NCI-H146 (cell line): ENCODE measurements at regions not wholly inside any gene's neighbourhood (a gene's known extent, or its start where the extent isn't known, plus 50 kb on each side); places are given as distances from the start of the nearest gene placed in this dataset.
A peak's percentile ranks its signal among the peaks of the same experiment; 100 is the strongest.
"Not testable (repeated sequence)": the region's sequence is repeated elsewhere in the genome, so short reads cannot be mapped to it uniquely, and the experiment has no call there.

Source experiments
- DNase-seq: peaks from one replicate; lab custom pipeline; 2025; lab: John Stamatoyannopoulos, UW

DNA sequence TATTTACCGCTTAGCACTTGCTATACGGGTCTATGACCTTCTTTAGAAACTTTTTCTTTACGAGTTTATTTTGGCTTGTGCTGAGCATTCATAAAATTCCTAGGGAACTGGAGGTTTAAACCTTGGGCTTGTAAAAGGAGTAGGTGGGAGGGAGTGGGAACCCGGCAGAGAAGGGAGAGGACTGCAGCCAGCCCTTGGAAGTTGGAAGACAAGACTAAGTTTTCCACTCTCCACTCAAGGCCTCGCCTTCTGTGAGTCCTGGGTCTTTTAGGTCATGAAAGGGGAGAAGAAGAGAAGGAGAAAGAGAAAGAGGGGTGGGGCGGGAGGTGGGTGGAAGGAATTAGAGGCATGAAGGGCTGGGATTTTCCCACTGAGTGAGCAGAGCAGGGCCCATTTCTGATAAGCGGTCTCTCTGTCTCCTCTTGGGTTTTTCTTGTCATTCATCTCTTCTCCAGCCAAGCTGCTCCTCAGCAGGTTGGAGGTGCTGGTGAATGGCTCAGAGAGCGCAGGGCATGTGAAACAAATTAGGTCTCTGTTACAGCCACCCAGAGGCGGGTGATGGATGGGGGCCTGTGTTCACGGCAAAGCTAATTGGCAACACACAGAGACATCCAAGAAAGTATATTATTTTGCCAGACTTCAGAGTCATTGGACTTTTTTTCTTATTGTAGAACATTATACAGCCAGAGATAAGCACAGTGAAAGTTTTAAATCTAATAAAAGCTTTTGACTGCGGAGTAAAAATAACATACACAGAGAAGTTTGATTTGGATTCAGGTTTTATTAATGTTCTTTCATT lies 247.3 kb downstream of the FOXD2 start:
- DNase-seq, result no peak

DNA sequence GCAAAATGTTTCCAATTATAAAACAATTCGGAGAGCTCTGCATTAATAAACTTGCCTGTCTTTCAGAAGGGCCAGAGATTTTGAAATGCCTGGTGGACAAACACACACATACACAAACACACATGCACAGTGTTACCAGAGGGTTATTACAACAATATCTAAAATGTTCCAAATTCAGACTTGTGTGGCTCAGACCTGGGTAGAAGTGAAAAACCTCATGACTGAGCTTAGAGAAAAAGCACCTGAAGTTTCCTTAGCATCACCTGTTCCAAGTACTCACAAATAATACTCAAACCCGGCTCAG lies 247.9 kb downstream of the FOXD2 start:
- DNase-seq, result no peak

DNA sequence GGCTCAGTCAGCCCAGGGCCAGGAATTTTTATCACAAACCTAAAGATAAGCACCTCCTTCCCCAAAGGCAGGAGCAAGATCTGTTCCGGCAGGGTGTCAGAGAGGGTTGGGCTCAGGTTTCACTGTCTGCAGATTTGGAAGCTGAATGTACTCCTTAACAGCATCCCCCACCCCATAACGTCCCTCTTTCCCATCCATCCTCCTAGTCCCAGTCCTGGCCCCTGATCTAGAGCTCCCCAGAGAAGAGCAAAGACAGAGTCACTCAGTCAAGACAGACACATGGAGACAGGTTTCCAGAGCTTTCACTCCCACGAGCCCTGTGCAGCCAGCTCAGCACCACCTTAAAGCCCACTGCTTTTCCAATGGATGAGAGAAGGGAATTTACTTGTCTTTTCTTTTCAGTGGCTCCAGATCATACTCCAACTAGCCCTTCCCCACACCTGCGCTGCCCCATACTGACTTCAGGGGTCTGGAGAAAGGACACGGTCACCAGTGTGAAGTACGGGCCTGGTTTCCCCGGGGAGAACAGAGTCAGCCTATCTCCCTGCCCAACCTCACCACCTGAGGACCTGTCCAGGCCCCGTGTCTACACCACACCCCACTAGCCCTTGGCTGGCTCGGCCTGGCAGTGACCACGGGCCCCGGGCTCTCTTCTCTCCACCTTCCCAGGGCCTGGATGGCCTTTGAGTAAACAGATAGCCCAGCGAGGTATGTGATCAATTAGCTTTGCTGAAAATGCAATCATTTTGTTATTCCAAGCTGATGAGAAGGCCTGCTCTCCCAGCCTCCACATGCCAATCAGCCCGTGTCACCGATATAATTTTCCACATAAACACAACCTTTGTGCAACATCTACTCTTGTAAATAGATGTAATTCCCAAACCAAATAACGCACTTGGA lies 249.1 kb downstream of the FOXD2 start:
- DNase-seq, result no peak

DNA sequence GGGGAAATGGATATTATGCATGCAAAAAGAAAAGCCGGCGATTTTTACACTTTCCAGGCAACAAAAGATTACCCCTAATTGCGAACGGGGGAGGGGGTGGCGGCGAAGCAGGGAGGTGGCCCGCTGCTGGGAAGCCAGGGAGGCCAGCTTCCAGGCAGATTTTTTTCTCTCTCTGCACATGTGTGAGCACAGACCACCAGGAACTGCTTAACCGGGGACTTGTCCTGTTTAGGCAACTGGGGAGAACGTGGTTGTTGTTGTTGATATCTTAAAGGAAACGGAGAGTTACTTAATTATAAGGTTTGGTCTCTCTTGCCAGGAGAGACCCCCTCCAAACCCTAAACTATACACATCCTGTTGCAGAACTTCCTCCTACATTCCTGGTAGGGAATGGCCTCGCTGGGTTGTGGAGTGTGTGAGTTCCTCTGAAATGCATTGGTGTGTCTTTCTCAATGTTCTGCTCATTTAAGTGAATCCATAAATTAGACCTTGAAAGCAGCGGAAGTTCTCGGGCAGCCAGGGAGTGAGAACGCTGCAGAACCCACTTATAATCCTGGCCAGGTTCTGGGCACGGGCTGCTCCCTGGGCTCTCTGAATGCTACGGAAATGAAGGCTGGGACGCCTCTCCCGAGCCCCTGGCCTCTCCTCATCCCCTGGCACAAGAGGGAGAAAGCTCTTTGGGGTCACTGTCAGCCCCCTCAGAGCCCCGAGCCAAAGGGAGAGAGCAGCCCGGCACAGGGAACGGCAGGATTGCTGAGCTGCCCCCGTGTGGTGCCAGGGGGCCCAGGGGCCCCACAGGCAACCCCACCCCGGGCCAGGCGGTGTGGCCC lies 250.0 kb downstream of the FOXD2 start:
- no peak for DNase-seq

DNA sequence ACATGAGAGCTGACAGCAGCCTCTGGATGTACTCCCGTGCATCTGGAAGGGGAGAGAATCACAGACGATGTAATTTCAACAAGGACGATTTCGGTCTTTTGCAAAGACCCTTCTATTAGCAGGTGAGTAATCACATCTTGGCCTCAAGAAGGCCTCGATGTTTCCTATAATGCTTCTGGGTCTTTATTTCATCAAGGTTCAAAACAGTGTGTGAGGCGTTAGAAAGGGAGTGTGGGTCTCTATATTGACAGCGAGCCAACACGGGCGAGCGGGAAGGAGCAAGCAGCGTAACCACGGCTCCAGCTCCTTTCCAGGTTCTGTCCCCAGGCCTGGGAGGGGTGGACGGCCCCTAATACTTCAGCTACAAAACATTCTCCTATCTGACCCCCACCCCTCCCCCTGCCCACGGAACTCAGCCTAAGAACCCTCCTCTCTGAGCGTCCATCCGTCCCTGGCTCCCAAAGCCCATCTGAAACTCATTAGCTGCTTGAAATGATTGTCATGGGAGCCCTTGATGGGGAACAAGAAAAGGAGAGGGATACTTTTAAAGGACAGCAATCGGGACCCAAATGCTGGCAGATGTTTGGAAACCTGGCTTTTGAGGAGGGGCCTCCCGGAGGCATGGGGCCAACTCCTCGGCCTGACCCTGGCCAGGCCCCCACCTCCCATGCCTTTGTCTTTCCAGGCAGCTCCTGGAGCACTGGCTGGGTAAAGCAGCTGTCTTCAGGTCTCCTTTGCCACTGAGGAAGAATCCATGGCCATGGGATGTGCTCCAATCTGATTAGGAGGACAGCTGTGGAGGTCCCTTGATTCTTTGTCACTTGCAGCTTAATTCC lies 250.8 kb downstream of the FOXD2 start:
- no peak for DNase-seq

DNA sequence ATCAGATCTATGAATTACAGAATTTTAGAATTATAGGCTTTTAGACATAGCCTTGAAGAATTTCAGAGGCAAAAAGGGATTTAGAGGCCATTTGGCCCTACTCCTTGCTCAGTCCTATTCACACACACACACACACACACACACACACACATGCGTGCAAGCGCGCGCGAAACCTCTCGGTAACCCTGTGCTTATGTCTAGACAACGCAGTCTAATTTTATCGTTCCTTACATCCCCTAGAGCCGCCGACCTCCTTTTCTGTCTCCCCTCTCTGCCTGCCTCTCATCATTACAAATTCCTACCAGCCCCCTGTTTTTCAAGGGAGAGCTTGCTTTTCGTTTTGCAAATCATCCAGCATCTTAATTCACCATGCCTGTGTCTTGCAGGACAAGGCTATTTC lies 252.1 kb downstream of the FOXD2 start:
- no peak for DNase-seq

DNA sequence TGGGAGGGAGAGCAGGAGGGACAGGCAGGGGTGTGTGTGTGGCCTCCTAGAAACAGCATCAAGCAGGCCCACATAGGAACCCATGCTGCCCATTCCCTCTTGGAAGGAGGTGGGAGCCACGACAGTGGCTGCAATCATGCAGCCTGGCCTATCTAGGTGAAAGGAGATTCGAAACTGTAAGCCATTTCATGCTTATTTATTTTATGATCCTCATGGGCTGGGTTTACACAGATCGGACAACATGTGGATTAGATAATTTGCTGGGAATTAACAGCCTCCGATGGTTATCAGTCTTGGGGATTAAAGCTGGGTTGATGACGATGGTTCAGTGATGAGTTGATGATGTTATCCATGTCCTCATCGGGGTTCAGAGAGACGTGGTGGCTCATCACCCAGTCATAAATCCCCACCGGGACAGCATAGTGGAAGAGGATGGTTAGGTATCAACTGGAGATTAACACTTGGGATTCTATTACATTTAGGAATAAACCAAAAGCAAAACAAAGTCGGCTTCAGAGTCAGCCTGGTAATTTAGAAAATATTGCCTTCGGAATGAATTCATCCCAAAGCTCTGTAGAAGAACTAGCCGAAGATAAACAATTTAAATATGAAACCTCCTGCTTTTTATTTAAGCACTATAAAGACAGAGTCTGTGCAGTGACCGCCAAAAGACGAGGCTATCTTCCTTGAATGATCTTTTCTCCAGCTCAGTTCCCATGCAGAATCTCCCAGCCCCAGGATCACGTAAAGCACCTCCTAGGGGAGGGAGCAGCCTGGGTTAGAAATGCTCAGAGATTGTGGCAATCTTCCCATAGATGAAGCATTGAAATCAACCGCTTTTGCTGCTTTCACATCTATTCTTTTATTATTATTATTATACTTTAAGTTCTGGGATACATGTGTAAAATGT lies 252.8 kb downstream of the FOXD2 start:
- DNase-seq, result no peak

DNA sequence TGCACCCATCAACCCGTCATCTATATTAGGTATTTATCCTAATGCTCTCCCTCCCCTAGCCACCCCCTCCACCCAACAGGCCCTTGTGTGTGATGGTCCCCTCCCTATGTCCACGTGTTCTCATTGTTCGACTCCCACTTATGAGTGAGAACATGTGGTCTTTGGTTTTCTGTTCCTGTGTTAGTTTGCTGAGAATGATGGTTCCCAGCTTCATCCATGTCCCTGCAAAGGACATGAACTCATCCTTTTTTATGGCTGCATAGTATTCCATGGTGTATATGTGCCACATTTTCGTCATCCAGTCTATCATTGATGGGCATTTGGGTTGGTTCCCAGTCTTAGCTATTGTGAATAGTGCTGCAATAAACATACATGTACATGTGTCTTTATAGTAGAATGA lies 253.4 kb downstream of the FOXD2 start:
- not testable (repeated sequence) for DNase-seq

DNA sequence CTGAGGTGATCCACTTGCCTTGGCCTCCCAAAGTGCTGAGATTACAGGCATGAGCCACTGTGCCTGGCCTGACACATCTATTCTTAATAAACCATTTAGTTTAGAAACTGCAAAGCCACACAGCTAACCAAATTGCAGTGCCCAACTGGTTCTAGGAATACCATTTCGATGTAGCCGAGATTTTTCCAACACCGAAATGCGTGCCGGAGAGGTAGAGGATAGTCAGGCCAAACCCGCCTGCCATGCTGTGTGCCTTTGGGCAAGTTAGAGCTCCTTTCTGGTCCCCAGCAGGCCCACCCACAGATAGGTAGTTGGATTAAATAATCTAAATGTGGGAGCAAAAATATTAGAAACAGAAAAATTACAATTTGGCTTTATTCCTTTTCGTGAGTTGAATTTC lies 254.4 kb downstream of the FOXD2 start:
- DNase-seq, result no peak

DNA sequence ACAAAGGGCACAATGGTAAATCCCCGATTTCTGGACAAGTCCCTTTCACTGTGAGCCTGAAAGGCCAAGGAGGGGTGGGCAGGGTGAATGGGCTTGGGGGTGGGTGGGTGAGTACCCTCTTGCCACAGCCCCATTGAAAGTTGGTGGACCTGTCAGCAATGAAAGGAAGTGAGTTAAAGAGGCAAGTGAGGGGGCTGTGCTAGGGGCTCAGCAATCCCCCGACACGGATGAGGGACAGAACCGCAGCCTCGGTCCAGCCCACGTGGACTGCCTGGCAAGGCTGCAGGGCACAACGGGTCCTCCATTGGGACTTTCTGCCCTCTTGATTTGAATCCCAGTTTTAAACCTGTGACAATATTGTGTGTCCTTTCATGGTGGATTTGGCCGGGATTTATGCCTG lies 255.3 kb downstream of the FOXD2 start:
- no peak for DNase-seq

DNA sequence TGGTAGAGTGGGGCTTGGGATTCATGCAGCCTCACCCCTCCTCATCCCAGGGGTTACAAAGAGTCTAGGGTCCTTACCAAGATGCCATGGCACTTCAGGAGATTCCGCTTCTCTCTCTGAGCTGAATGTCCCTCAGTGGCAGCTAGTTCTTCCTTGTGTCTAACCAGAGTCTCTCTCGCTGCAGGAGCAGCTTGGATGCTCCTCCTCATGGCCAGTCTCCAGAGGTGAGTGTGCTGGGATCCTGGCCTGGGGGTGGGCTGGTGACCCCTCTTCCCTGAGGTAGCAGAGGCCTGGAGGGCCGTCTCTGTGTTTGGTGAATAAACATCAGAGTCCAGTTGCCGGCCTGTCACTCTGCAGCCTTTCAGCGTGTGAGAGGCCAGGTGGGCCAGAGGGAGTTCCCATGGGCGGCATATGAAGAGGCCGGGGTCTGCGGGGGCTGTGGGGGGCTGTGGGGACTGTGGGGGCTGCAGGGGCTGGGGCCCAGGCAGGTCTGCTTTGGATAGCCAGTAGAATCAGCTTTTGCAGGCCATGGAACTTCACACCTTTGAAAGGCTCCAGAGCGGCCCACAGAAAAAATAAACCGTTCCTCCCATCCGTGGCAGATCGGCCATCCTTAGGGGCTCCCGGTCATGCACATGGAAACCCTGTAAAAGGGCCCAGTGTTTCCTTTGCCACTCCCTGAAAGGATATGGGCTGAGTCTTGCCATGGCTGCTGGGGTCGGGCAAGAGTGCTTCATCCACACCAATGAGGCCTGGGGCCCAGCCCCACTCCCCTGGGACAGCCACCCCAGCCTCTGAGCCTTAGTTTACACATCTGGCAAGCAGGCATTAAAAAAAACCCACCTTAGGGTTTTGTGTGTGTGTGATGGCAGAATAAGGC lies 256.4 kb downstream of the FOXD2 start:
- no peak for DNase-seq

DNA sequence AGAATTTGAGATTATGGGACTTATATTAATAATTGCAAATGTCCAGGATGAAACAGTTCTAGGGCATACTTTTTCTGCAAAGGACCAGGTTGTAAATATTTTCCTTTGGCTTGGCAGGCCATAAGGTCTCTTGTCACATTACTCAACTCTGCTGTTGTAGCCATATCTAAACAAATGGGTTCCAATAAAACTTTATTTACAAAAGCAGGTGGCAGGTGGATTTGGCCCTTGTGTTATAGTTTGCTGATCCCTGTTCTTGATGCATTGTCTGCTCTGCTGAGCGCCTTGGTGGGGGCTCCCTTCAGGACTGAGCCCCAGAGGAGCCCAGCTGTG lies 258.5 kb downstream of the FOXD2 start:
- no peak for DNase-seq

DNA sequence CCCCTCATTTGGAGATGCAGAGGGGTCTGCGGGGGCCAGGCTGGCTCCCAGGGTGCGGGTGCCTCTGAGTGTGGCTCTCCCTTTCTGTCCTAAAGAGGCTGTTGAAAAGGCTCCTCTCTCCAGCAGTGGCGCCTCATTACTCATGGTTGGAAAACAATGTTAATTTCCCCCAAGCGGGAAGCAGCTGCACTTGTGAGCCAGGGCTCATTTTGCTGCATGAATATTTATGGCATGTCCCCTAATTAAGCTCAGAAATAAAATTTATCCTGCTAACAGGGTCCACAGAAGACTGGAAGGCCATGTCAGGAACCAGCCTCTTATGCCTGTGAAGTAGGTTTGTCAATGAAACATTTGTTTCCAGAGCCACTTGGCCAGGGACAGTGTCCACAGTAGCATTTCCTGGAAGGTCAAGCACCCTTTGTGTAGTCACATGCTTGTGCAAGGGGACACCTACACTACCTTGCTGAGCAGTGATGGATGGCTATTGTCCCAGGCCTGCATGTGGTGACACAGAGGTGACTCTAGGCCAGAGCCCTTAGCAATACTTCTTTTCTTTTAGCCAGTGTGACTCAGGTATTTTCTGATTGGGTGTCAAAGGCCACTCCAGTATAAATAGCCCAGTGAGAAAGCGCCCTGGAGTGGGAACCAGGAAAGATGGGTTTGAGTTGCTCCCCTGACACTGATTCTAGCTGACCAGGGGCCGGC lies 259.0 kb downstream of the FOXD2 start:
- DNase-seq, result peak; percentile 11

DNA sequence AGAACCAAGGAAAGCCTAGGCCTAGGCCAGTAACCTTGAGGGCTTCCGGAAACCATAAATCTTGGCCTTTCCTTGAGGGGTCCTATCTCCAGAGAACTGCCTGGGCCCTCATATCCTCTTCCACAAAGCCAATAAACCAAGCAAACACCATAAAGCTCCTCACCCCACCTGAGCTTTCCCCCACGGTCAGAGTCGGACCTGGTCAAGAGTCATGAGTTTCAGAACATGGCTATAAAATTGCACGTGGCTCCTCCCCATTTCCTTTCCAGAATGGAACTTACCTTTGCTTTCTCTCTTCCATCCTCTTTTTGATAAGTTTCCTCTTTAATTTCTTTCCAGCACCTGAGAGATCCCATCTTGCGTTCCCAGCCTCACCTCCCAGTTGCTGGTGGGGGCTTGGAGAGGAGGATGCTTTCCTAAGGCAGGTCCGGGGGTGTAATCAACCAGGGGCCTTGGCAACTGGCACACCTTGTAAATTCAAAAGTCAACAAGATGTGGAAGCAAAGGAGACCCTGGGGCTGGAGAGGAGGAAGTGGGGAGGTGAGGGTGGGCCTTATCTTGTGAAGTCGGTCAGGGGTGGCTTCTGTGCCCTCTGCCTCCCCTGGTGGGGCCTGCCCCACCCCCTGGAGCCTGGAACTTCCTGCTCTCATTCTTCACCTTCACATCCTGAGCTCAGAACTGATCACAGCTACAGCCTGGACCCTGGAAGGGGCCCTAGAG lies 259.9 kb downstream of the FOXD2 start:
- no peak for DNase-seq

DNA sequence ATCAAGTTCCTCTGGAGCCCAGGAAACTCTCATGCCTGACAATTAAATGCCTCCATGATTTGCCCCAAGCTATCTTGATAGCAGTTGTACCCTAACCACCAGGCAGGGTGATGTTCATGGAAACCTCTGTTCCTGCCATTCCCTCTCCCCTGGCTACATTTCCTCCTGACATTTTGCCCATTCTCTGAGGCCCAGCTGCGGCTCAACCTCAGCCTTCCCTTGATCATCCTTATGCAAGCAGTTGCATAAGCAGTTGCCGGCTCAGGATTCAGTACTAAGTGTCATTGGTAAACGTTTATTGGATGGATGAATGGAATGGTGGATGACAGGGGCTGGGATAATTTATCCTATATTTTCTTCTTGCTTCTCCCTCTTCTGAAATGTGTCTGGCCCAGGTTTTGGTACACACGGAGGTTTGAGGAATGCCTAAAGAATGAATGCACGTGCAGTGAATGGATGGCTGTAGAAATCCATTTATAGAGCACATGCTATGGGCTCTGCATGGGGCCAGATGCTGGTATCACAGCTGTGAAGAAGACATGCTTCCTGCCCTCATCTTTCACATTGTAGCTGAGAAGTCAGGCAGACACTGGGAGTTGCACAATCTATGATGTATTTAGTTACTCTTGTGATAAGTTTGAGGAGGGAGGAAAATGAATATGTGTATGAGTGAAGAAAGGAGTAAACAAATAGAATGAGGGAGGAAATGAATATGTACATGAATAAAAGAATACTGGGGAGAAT lies 261.8 kb downstream of the FOXD2 start:
- no peak for DNase-seq

DNA sequence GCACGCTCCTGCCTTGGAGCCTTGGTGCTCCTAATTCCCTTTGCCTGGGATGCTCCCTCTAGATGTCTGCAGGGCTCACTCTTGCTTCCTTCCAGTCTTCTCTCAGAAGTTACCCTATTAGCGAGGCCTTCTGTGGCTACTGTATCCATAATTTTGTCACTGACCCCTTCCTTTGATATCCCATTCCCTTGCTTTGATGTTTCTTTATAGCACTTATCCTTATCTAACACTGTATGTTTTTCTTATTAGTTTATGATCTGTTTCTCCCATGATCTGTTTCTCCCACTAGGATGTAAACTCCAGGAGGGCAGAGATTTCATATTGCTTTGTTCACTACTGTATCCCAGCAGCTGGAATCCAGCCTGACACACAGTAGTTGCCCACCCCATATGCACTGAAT lies 263.4 kb downstream of the FOXD2 start:
- no peak for DNase-seq

DNA sequence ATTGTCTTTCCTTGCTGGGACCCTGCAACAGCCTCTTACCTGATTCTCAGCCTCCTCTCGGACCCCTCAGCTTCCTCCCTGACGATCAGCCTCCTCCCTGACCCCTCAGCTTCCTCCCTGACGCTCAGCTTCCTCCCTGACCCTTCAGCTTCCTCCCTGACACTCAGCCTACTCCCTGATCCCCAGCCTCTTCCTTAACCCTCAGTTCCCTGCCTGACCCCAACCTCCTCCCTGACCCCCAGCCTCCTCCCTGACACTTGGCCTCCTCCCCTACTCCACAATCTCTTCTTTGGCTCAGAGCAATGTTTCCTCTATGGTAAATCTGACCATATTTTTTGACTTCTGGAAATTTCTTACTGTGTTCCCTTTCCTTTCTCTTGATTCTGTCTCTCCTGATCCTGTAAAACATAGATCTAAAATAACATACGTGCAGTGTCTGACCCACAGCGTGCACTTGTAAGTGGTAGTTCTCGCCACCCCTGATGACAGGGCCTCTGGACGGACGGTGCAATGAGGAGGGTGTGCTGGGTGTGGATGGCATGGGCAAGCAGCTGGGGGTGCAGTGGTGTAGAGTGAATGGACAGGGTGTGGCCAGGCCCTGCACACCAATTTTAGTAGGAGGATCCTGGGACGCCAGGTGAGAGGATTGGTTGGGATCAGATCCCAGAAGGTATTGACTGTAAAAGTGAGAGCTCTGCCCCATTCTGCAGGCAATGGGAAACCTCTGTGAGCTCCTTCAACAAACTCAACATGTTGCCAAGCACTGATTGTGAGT lies 264.1 kb downstream of the FOXD2 start:
- no peak for DNase-seq
